LNCaP clone FGC (cell line): ENCODE measurements at regions not wholly inside any gene's neighbourhood (a gene's known extent, or its start where the extent isn't known, plus 50 kb on each side); places are given as distances from the start of the nearest gene placed in this dataset.

Source experiments
- DNase-seq: peaks from one replicate; pipeline ENCODE4 v3.0.0-alpha.2; 2011; ENCODE audit warnings: low read depth
- H3K4me3 ChIP-seq: 2 replicates; pipeline ENCODE4 v1.5.1; 2011; ENCODE audit warnings: mild to moderate bottlenecking, low read depth, low read length, control low read depth
- CTCF ChIP-seq: IDR thresholded peaks from 2 replicates; pipeline ENCODE4 v1.5.1; 2012; ENCODE audit warnings: mild to moderate bottlenecking; ENCODE audit not compliant: control insufficient read depth, insufficient read depth; ENCODE audit errors: extremely low read depth

DNA sequence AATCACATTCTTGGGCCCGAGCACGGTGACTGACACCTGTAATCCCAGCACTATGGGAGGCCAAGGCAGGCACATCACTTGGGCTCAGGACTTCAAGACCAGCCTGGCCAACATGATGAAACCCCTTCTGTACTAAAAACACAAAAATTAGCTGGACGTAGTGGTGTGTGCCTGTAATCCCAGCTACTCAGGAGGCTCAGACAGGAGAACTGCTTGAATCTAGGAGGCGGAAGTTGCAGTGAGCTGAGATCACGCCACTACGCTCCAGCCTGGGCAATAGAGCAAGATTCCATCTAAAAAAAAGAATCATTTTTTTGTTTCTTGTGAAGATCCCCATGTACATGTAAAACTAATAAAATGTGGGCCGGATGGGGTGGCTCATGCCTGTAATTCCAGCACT is 53.1 kb upstream of the ATF7IP2 start:
- no peak for TF ChIP-seq CTCF
- H3K4me3 ChIP-seq, result no peak overlapping the region
- DNase-seq, result no peak

- H3K4me3 ChIP-seq, result no peak overlapping the region
- no peak for DNase-seq
- no peak for TF ChIP-seq CTCF
Observed at GRCh38 chr16:10333321-10334032, 52.4 kb upstream of the ATF7IP2 start.

DNA sequence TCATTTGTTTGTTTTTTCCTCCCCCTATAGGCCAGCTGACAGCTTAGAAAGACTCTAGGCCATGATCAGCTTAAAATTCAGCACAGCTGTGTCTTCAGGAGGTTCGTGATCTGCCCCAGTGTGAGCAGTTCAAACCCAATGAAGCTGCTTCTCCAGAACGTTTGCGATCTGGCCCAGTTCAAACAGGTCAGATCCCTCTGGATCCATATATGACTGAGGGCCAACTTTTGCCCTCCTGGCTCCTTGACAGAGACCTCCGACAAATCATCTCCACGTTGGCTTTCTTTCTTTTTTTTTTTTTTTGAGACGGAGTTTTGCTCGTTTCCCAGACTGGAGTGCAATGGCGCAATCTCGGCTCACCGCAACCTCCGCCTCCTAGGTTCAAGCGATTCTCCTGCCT is 50.2 kb upstream of the ATF7IP2 start:
- H3K4me3 ChIP-seq, result no peak overlapping the region
- no peak for TF ChIP-seq CTCF
- no peak for DNase-seq
